ENCODE measurements at regions not wholly inside any gene's neighbourhood (a gene's known extent, or its start where the extent isn't known, plus 50 kb on each side); places are given as distances from the start of the nearest gene placed in this dataset.

- no peaks in the 10 kb centered on the region for H3K4me1 ChIP-seq
- no peak for TF ChIP-seq CTCF (IDR thresholded peaks at IDR 0.05)
- H3K27ac ChIP-seq = no peak overlapping the region
- 88 to 89% methylated on average over 6 of the region's 6 CpGs for WGBS, 2 donors
- no peak for ATAC-seq
- intact Hi-C loops (cut with DNase I) = no loop called here
- H3K9me3 ChIP-seq = no peaks in the 10 kb centered on the region
- no peak overlapping the region for H3K4me3 ChIP-seq
- H3K36me3 ChIP-seq = no peaks in the 10 kb centered on the region
- H3K27me3 ChIP-seq = no peaks in the 10 kb centered on the region
- no peak for DNase-seq
Measured at GRCh38 chr6:127000631-127001030, 117.8 kb upstream of the RSPO3 start.

- no peak overlapping the region for H3K27ac ChIP-seq
- H3K4me1 ChIP-seq = no peaks in the 10 kb centered on the region
- no peak overlapping the region for H3K4me3 ChIP-seq
- no peak for DNase-seq
- H3K36me3 ChIP-seq = no peaks in the 10 kb centered on the region
- ATAC-seq = no peak
- H3K9me3 ChIP-seq = no peaks in the 10 kb centered on the region
- no peaks in the 10 kb centered on the region for H3K27me3 ChIP-seq
- TF ChIP-seq CTCF (IDR thresholded peaks at IDR 0.05) = no peak
- intact Hi-C loops (cut with DNase I) = no loop called here
- 88 to 89% methylated on average over 3 of the region's 3 CpGs for WGBS, 2 donors
Measured at GRCh38 chr6:127013865-127014264, 104.6 kb upstream of the RSPO3 start.

- no peaks in the 10 kb centered on the region for H3K4me1 ChIP-seq
- no peak for TF ChIP-seq CTCF (IDR thresholded peaks at IDR 0.05)
- peaks cover 0 to 2% (median 0%) of the 10 kb centered on the region in 11 donors for H3K9me3 ChIP-seq
- intact Hi-C loops (cut with DNase I) = no loop called here
- no peak for ATAC-seq
- H3K4me3 ChIP-seq = no peak overlapping the region
- no peaks in the 10 kb centered on the region for H3K27me3 ChIP-seq
- no peak for DNase-seq
- no peaks in the 10 kb centered on the region for H3K36me3 ChIP-seq
- no peak overlapping the region for H3K27ac ChIP-seq
Measured at GRCh38 chr6:127015858-127016257, 102.6 kb upstream of the RSPO3 start.

GRCh38 chr6:127019828-127020227, 98.6 kb upstream of the RSPO3 start:
- TF ChIP-seq CTCF (IDR thresholded peaks at IDR 0.05) = no peak
- intact Hi-C loops (cut with DNase I) = no loop called here
- no peak for ATAC-seq

GRCh38 chr6:127022302-127022701, 96.2 kb upstream of the RSPO3 start:
- TF ChIP-seq CTCF (IDR thresholded peaks at IDR 0.05) = no peak
- intact Hi-C loops (cut with DNase I) = no loop called here
- DNase-seq = no peak
- H3K4me1 ChIP-seq = no peaks in the 10 kb centered on the region
- H3K4me3 ChIP-seq = no peak overlapping the region
- 48 to 51% methylated on average over 7 of the region's 7 CpGs for WGBS, 2 donors
- no peaks in the 10 kb centered on the region for H3K36me3 ChIP-seq
- no peaks in the 10 kb centered on the region for H3K27me3 ChIP-seq
- no peak overlapping the region for H3K27ac ChIP-seq
- peaks cover 0 to 2% (median 0%) of the 10 kb centered on the region in 11 donors for H3K9me3 ChIP-seq
- no peak for ATAC-seq

More at GRCh38 chr6:127019828-127020227, 98.6 kb upstream of the RSPO3 start:
- 48 to 71% methylated on average over 1 of the region's 1 CpG for WGBS, 2 donors
- no peak overlapping the region for H3K4me3 ChIP-seq
- H3K36me3 ChIP-seq = no peaks in the 10 kb centered on the region
- no peak overlapping the region for H3K27ac ChIP-seq
- H3K9me3 ChIP-seq = peaks cover 0 to 2% (median 0%) of the 10 kb centered on the region in 11 donors
- DNase-seq = no peak
- H3K4me1 ChIP-seq = no peaks in the 10 kb centered on the region
- no peaks in the 10 kb centered on the region for H3K27me3 ChIP-seq

Data from heart right ventricle (tissue), 16 donors.